C4-2B (cell line): ENCODE measurements at regions not wholly inside any gene's neighbourhood (a gene's known extent, or its start where the extent isn't known, plus 50 kb on each side); places are given as distances from the start of the nearest gene placed in this dataset.

Source experiments
- CTCF ChIP-seq: fragments of 450-650 bp; conservative IDR thresholded peaks from 2 replicates; pipeline ENCODE4 v1.5.1; 2017; ENCODE audit warnings: mild to moderate bottlenecking
- ZFX ChIP-seq: fragments of 450-650 bp; IDR thresholded peaks from 2 replicates; pipeline ENCODE4 v1.6.1; 2017

GRCh38 chr13:58999851-59000250, 1163.9 kb downstream of the DIAPH3 start:
- TF ChIP-seq CTCF, result no peak
- TF ChIP-seq ZFX, result no peak
